ENCODE measurements at regions not wholly inside any gene's neighbourhood (a gene's known extent, or its start where the extent isn't known, plus 50 kb on each side); places are given as distances from the start of the nearest gene placed in this dataset.
"Not testable (repeated sequence)": the region's sequence is repeated elsewhere in the genome, so short reads cannot be mapped to it uniquely, and the experiment has no call there.

- Mint-ChIP-seq H3K4me1 (ENCODE audit: low read depth) (peaks cover 6% of the 10 kb centered on the region), H3K4me3 (no peak overlapping the region), H3K9me3 (no peaks in the 10 kb centered on the region), H3K36me3 (ENCODE audit: low read depth) (no peaks in the 10 kb centered on the region), H3K27me3 (ENCODE audit: low read depth) (peaks cover 13% of the 10 kb centered on the region), H3K27ac (no peak overlapping the region)
- DNase-seq (ENCODE audit: low spot score), result no peak
Observed at GRCh38 chr1:168834225-168834872, 105.3 kb upstream of the DPT start.

- Mint-ChIP-seq H3K36me3 (ENCODE audit: low read depth) (no peaks in the 10 kb centered on the region), H3K4me1 (ENCODE audit: low read depth) (peaks cover 6% of the 10 kb centered on the region), H3K27me3 (ENCODE audit: low read depth) (peaks cover 11% of the 10 kb centered on the region), H3K4me3 (no peak overlapping the region), H3K9me3 (no peaks in the 10 kb centered on the region), H3K27ac (no peak overlapping the region)
- no peak for DNase-seq (ENCODE audit: low spot score)
Observed at GRCh38 chr1:168835176-168835575, 106.2 kb upstream of the DPT start.

- no peaks in the 10 kb centered on the region for H3K9me3 Mint-ChIP-seq
- H3K36me3 Mint-ChIP-seq (ENCODE audit: low read depth), result no peaks in the 10 kb centered on the region
- H3K4me1 Mint-ChIP-seq (ENCODE audit: low read depth), result peaks cover 6% of the 10 kb centered on the region
- no peak overlapping the region for H3K27ac Mint-ChIP-seq
- no peak overlapping the region for H3K4me3 Mint-ChIP-seq
- DNase-seq (ENCODE audit: low spot score), result no peak
- H3K27me3 Mint-ChIP-seq (ENCODE audit: low read depth), result peaks cover 14% of the 10 kb centered on the region
Observed at GRCh38 chr1:168835791-168836190, 106.8 kb upstream of the DPT start.

- no peak for DNase-seq (ENCODE audit: low spot score)
- Mint-ChIP-seq H3K27ac (no peak overlapping the region), H3K4me3 (no peak overlapping the region), H3K4me1 (ENCODE audit: low read depth) (peaks cover 6% of the 10 kb centered on the region), H3K27me3 (ENCODE audit: low read depth) (peaks cover 11% of the 10 kb centered on the region), H3K36me3 (ENCODE audit: low read depth) (no peaks in the 10 kb centered on the region), H3K9me3 (no peaks in the 10 kb centered on the region)
Observed at GRCh38 chr1:168836469-168836868, 107.5 kb upstream of the DPT start.

GRCh38 chr1:168837230-168837629 lies 108.2 kb upstream of the DPT start:
- peaks cover 11% of the 10 kb centered on the region for H3K27me3 Mint-ChIP-seq (ENCODE audit: low read depth)
- H3K4me3 Mint-ChIP-seq; DNase-seq (ENCODE audit: low spot score); H3K4me1 Mint-ChIP-seq (ENCODE audit: low read depth); H3K27ac Mint-ChIP-seq; H3K36me3 Mint-ChIP-seq (ENCODE audit: low read depth); H3K9me3 Mint-ChIP-seq: not testable (repeated sequence)

- no peak for DNase-seq (ENCODE audit: low spot score)
- Mint-ChIP-seq H3K4me1 (ENCODE audit: low read depth) (no peaks in the 10 kb centered on the region), H3K36me3 (ENCODE audit: low read depth) (no peaks in the 10 kb centered on the region), H3K27ac (no peak overlapping the region), H3K4me3 (no peak overlapping the region), H3K9me3 (no peaks in the 10 kb centered on the region), H3K27me3 (ENCODE audit: low read depth) (peaks cover 5% of the 10 kb centered on the region)
Observed at GRCh38 chr1:168842306-168842705, 113.3 kb upstream of the DPT start.

GRCh38 chr1:168842916-168843315 lies 113.9 kb upstream of the DPT start:
- Mint-ChIP-seq H3K27me3 (ENCODE audit: low read depth) (peaks cover 5% of the 10 kb centered on the region), H3K4me3 (no peak overlapping the region), H3K27ac (no peak overlapping the region), H3K36me3 (ENCODE audit: low read depth) (no peaks in the 10 kb centered on the region), H3K9me3 (no peaks in the 10 kb centered on the region), H3K4me1 (ENCODE audit: low read depth) (no peaks in the 10 kb centered on the region)
- no peak for DNase-seq (ENCODE audit: low spot score)

GRCh38 chr1:168843401-168843800 lies 114.4 kb upstream of the DPT start:
- no peak for DNase-seq (ENCODE audit: low spot score)
- Mint-ChIP-seq H3K4me3 (no peak overlapping the region), H3K4me1 (ENCODE audit: low read depth) (no peaks in the 10 kb centered on the region), H3K27ac (no peak overlapping the region), H3K27me3 (ENCODE audit: low read depth) (peaks cover 5% of the 10 kb centered on the region), H3K36me3 (ENCODE audit: low read depth) (no peaks in the 10 kb centered on the region), H3K9me3 (no peaks in the 10 kb centered on the region)

- peaks cover 2% of the 10 kb centered on the region for H3K27me3 Mint-ChIP-seq (ENCODE audit: low read depth)
- H3K27ac Mint-ChIP-seq, result no peak overlapping the region
- no peak for DNase-seq (ENCODE audit: low spot score)
- no peaks in the 10 kb centered on the region for H3K4me1 Mint-ChIP-seq (ENCODE audit: low read depth)
- no peaks in the 10 kb centered on the region for H3K9me3 Mint-ChIP-seq
- H3K36me3 Mint-ChIP-seq (ENCODE audit: low read depth), result no peaks in the 10 kb centered on the region
- H3K4me3 Mint-ChIP-seq, result no peak overlapping the region
Observed at GRCh38 chr1:168843950-168844349, 114.9 kb upstream of the DPT start.

GRCh38 chr1:168845140-168845539 lies 116.1 kb upstream of the DPT start:
- H3K27me3 Mint-ChIP-seq (ENCODE audit: low read depth), result peaks cover 2% of the 10 kb centered on the region
- H3K9me3 Mint-ChIP-seq, result no peaks in the 10 kb centered on the region
- H3K4me1 Mint-ChIP-seq (ENCODE audit: low read depth), result no peaks in the 10 kb centered on the region
- no peak for DNase-seq (ENCODE audit: low spot score)
- H3K36me3 Mint-ChIP-seq (ENCODE audit: low read depth), result no peaks in the 10 kb centered on the region
- no peak overlapping the region for H3K4me3 Mint-ChIP-seq
- H3K27ac Mint-ChIP-seq, result no peak overlapping the region

GRCh38 chr1:168848051-168848450 lies 119.0 kb upstream of the DPT start:
- Mint-ChIP-seq H3K9me3 (no peaks in the 10 kb centered on the region), H3K4me1 (ENCODE audit: low read depth) (no peaks in the 10 kb centered on the region), H3K4me3 (no peak overlapping the region), H3K27ac (no peak overlapping the region), H3K27me3 (ENCODE audit: low read depth) (peaks cover 6% of the 10 kb centered on the region), H3K36me3 (ENCODE audit: low read depth) (no peaks in the 10 kb centered on the region)
- no peak for DNase-seq (ENCODE audit: low spot score)

GRCh38 chr1:168861421-168862004 lies 132.5 kb upstream of the DPT start:
- H3K27ac Mint-ChIP-seq, result no peak overlapping the region
- H3K4me1 Mint-ChIP-seq (ENCODE audit: low read depth), result no peaks in the 10 kb centered on the region
- peaks cover 8% of the 10 kb centered on the region for H3K27me3 Mint-ChIP-seq (ENCODE audit: low read depth)
- no peak for DNase-seq (ENCODE audit: low spot score)
- peaks cover 16% of the 10 kb centered on the region for H3K9me3 Mint-ChIP-seq
- no peaks in the 10 kb centered on the region for H3K36me3 Mint-ChIP-seq (ENCODE audit: low read depth)
- no peak overlapping the region for H3K4me3 Mint-ChIP-seq

GRCh38 chr1:168863772-168864171 lies 134.8 kb upstream of the DPT start:
- H3K9me3 Mint-ChIP-seq, result peaks cover 16% of the 10 kb centered on the region
- H3K27me3 Mint-ChIP-seq (ENCODE audit: low read depth), result peaks cover 6% of the 10 kb centered on the region
- H3K27ac Mint-ChIP-seq, result no peak overlapping the region
- H3K36me3 Mint-ChIP-seq (ENCODE audit: low read depth), result no peaks in the 10 kb centered on the region
- DNase-seq (ENCODE audit: low spot score), result no peak
- no peak overlapping the region for H3K4me3 Mint-ChIP-seq
- peaks cover 3% of the 10 kb centered on the region for H3K4me1 Mint-ChIP-seq (ENCODE audit: low read depth)

- DNase-seq (ENCODE audit: low spot score), result no peak
- Mint-ChIP-seq H3K36me3 (ENCODE audit: low read depth) (no peaks in the 10 kb centered on the region), H3K27ac (no peak overlapping the region), H3K4me3 (no peak overlapping the region), H3K27me3 (ENCODE audit: low read depth) (peaks cover 4% of the 10 kb centered on the region), H3K4me1 (ENCODE audit: low read depth) (peaks cover 3% of the 10 kb centered on the region), H3K9me3 (peaks cover 16% of the 10 kb centered on the region)
Observed at GRCh38 chr1:168864266-168864665, 135.3 kb upstream of the DPT start.

All from T-helper 2 cell treated with Interferon-gamma antibody and Interleukin-4, amounts not matched to agents 5 μg/mL and 100 μg/mL, for 36 hours (primary cell).